A549 (cell line): ENCODE measurements at regions not wholly inside any gene's neighbourhood (a gene's known extent, or its start where the extent isn't known, plus 50 kb on each side); places are given as distances from the start of the nearest gene placed in this dataset.

Experiments used
- ATAC-seq, 2 experiments: fragments of 200-7000 bp in 1 of 2; fragments of >200 bp in 1 of 2; cut with Nextera tagmentation in 1 of 2; cut with Tn5 transposase in 1 of 2; 3 replicates each; pipeline versions ENCODE4 v1.8.0 to v1.9.1; 2018 to 2020; ENCODE audit warnings: mild to moderate bottlenecking in 1 of 2, moderate library complexity in 1 of 2
- CTCF ChIA-PET: fragments of 300-600 bp; sonication (Branson Sonifier 250); formaldehyde crosslinking; extraction: SDS; loops from one replicate; lab custom pipeline; 2021; ENCODE audit warnings: antibody characterized with exemption, inconsistent platforms; lab: Yijun Ruan, JAX
- POLR2A ChIA-PET: fragments of 350-600 bp; formaldehyde crosslinking; extraction: SDS; loops from one replicate; lab custom pipeline; 2021; ENCODE audit warnings: antibody characterized with exemption, inconsistent platforms; lab: Yijun Ruan, JAX
- DNase-seq, 2 experiments: peaks; one replicate each; pipeline versions ENCODE4 v3.0.0 to v3.0.0-alpha.2; 2011 to 2016; ENCODE audit warnings: low read depth in 1 of 2, low spot score in 1 of 2
- FAIRE-seq: peaks from 2 replicates; lab custom pipeline; 2011; peaks lifted over from hg19 to GRCh38; lab: Jason Lieb, UNC
- H3K27ac ChIP-seq, 2 experiments: fragments of >200 bp; sonication (Bioruptor Twin); formaldehyde crosslinking; 3 replicates each; pipeline ENCODE4 v1.5.1; 2016 to 2017
- H3K4me1 ChIP-seq: fragments of >200 bp; sonication (Bioruptor Twin); formaldehyde crosslinking; 3 replicates; pipeline ENCODE4 v1.6.1; 2016
- H3K4me2 ChIP-seq: fragments of >200 bp; sonication (Bioruptor Twin); formaldehyde crosslinking; 3 replicates; pipeline ENCODE4 v1.6.1; 2016
- H3K4me3 ChIP-seq: fragments of >200 bp; sonication (Bioruptor Twin); formaldehyde crosslinking; 3 replicates; pipeline ENCODE4 v1.5.1; 2016
- H3K9me3 ChIP-seq: fragments of >200 bp; sonication (Bioruptor Twin); formaldehyde crosslinking; 3 replicates; pipeline ENCODE4 v1.6.1; 2016
- BHLHE40 ChIP-seq: IDR thresholded peaks from 2 replicates; pipeline ENCODE4 v1.6.1; 2012; ENCODE audit warnings: low read depth, low read length, inconsistent platforms
- CBX8 ChIP-seq: fragments of 200-600 bp; sonication (generic); IDR thresholded peaks from 2 replicates; pipeline ENCODE4 v1.6.1; 2016
- CHD2 ChIP-seq: fragments of 150-350 bp; IDR thresholded peaks from 2 replicates; pipeline ENCODE4 v1.6.1; 2014; ENCODE audit warnings: low read length; ENCODE audit not compliant: partially characterized antibody
- EHF ChIP-seq: fragments of 250-450 bp; sonication (Bioruptor Pico); IDR thresholded peaks from 2 replicates; pipeline ENCODE4 v1.5.0; 2020; ENCODE audit warnings: mild to moderate bottlenecking
- ESRRA ChIP-seq: fragments of 150-350 bp; IDR thresholded peaks from 2 replicates; pipeline ENCODE4 v1.6.1; 2014; ENCODE audit warnings: mild to moderate bottlenecking, low read length, borderline replicate concordance
- FOSL2 ChIP-seq, 2 experiments: fragments of 450-650 bp in 1 of 2; fragments of >200 bp in 1 of 2; sonication (Bioruptor Twin) in 1 of 2; formaldehyde crosslinking; IDR thresholded peaks; 2 replicates each; pipeline versions ENCODE4 v1.5.0 to v1.6.1; 2016 to 2020; ENCODE audit warnings: mild to moderate bottlenecking in 1 of 2, moderate library complexity in 1 of 2
- FOXS1 ChIP-seq: fragments of 250-450 bp; sonication (Bioruptor Pico); IDR thresholded peaks from 2 replicates; pipeline ENCODE4 v1.5.0; 2020; ENCODE audit warnings: mild to moderate bottlenecking, moderate library complexity
- HOXB13 ChIP-seq: fragments of 250-450 bp; sonication (Bioruptor Pico); IDR thresholded peaks from 2 replicates; pipeline ENCODE4 v1.5.0; 2020; ENCODE audit warnings: low read depth, mild to moderate bottlenecking, moderate library complexity
- JUNB ChIP-seq: fragments of >200 bp; sonication (Bioruptor Twin); formaldehyde crosslinking; IDR thresholded peaks from 2 replicates; pipeline ENCODE4 v1.6.1; 2016
- KDM1A ChIP-seq: fragments of 200-600 bp; sonication (generic); IDR thresholded peaks from 2 replicates; pipeline ENCODE4 v1.6.1; 2016; ENCODE audit warnings: low read depth, mild to moderate bottlenecking
- MAFK ChIP-seq: fragments of 450-650 bp; IDR thresholded peaks from 2 replicates; pipeline ENCODE4 v1.6.1; 2014; ENCODE audit not compliant: partially characterized antibody
- NFE2L2 ChIP-seq: fragments of 150-350 bp; conservative IDR thresholded peaks from 2 replicates; pipeline ENCODE4 v1.6.1; 2014; ENCODE audit warnings: low read length
- NPAS2 ChIP-seq: fragments of 250-450 bp; sonication (Bioruptor Pico); IDR thresholded peaks from 2 replicates; pipeline ENCODE4 v1.8.0; 2022; ENCODE audit warnings: mild to moderate bottlenecking, moderate library complexity, borderline replicate concordance
- POLR2AphosphoS2 ChIP-seq: conservative IDR thresholded peaks from 2 replicates; pipeline ENCODE4 v1.6.1; 2012; ENCODE audit warnings: low read length, improper control_type of control experiment, inconsistent platforms
- TP53 ChIP-seq: fragments of 250-450 bp; sonication (Bioruptor Pico); IDR thresholded peaks from 2 replicates; pipeline ENCODE4 v1.5.0; 2021; ENCODE audit warnings: mild to moderate bottlenecking, moderate library complexity
- ZFP36 ChIP-seq: fragments of 450-650 bp; IDR thresholded peaks from 2 replicates; pipeline ENCODE4 v1.6.1; 2014; ENCODE audit warnings: borderline replicate concordance; ENCODE audit not compliant: partially characterized antibody
- ZSCAN20 ChIP-seq: fragments of 250-450 bp; sonication (Bioruptor Pico); IDR thresholded peaks from 2 replicates; pipeline ENCODE4 v1.8.0; 2022; ENCODE audit warnings: mild to moderate bottlenecking, moderate library complexity
- WGBS: methylation state at CpG from one replicate; pipeline ENCODE4 v1.1.6; 2017; ENCODE audit errors: missing lambda C conversion rate; 5-methylcytosine and 5-hydroxymethylcytosine counted together

- no peaks in the 10 kb centered on the region for H3K9me3 ChIP-seq
- CTCF ChIA-PET, result interaction anchor here (0.6 to 0.8 kb wide), 3 partner anchors 23 to 58 kb away, joined by 3 read pairs; no protein-coding TSS in a partner anchor
- no peak for TF ChIP-seq ESRRA
- peak; percentile 29 for TF ChIP-seq MAFK
- TF ChIP-seq NPAS2 (CRISPR knock-in tag), result no peak
- TF ChIP-seq, all 56 proteins: peak for 1
- FAIRE-seq, result no peak
- no peak for DNase-seq
- Histone ChIP-seq H3K4me2 (no peak overlapping the region), H3K4me1 (peaks cover 29% of the 10 kb centered on the region), H3K4me3 (no peak overlapping the region), H3K27ac (peak overlapping the region; percentile 74 to 87; a peak in 5 of 6 replicates)
- no peak for ATAC-seq
- POLR2A ChIA-PET, result no interaction called here
- 71% methylated on average over 2 of the region's 2 CpGs for WGBS
Observed at GRCh38 chr2:236711440-236711839, 141.8 kb downstream of the ACKR3 start.

GRCh38 chr2:236712304-236712703 lies 142.7 kb downstream of the ACKR3 start:
- ChIA-PET CTCF (no interaction called here), POLR2A (no interaction called here)
- DNase-seq, result peak in 1 of 2 experiments; percentile 16
- no peaks in the 10 kb centered on the region for H3K9me3 ChIP-seq
- H3K4me3 ChIP-seq, result no peak overlapping the region
- H3K27ac ChIP-seq, result peak overlapping the region; percentile 74 to 87
- no peak for FAIRE-seq
- peak overlapping the region; percentile 26; the same call in 1 of the 3 replicates for H3K4me2 ChIP-seq
- whole genome bisulfite sequencing, result 82% methylated on average over 1 of the region's 1 CpG
- H3K4me1 ChIP-seq, result peaks cover 29% of the 10 kb centered on the region
- TF ChIP-seq NFE2L2, result peak; percentile 94
- no peak for TF ChIP-seq FOSL2 (IDR thresholded peaks at IDR 0.05)
- TF ChIP-seq FOSL2 (CRISPR knock-in tag; IDR thresholded peaks at IDR 0.05), result no peak
- no peak for TF ChIP-seq KDM1A
- TF ChIP-seq MAFK, result peak; percentile 96
- ATAC-seq, result no peak

GRCh38 chr2:236712961-236713673 lies 143.5 kb downstream of the ACKR3 start:
- no peak overlapping the region for H3K4me2 ChIP-seq
- no peak for TF ChIP-seq EHF
- no peak for TF ChIP-seq FOXS1 (CRISPR knock-in tag)
- no peak for TF ChIP-seq BHLHE40
- TF ChIP-seq ZSCAN20 (CRISPR knock-in tag), result no peak
- no peak for TF ChIP-seq JUNB
- no peak for TF ChIP-seq MAFK
- TF ChIP-seq, all 56 proteins: peak for 0
- FAIRE-seq (no peak), ATAC-seq (no peak), DNase-seq (no peak)
- no peak overlapping the region for H3K4me3 ChIP-seq
- POLR2A ChIA-PET, result no interaction called here
- CTCF ChIA-PET, result interaction anchor here (1.2 kb wide), 1 partner anchor 30 kb away, joined by 3 read pairs; no protein-coding TSS in a partner anchor
- peak overlapping the region; percentile 74 to 87 for H3K27ac ChIP-seq
- peaks cover 35% of the 10 kb centered on the region for H3K4me1 ChIP-seq
- 92% methylated on average over 8 of the region's 8 CpGs for WGBS
- no peaks in the 10 kb centered on the region for H3K9me3 ChIP-seq

- no peak overlapping the region for H3K4me2 ChIP-seq
- H3K4me3 ChIP-seq, result no peak overlapping the region
- 50% methylated on average over 5 of the region's 5 CpGs for WGBS
- H3K9me3 ChIP-seq, result no peaks in the 10 kb centered on the region
- peak overlapping the region; percentile 10 to 87; a peak in 4 of 6 replicates for H3K27ac ChIP-seq
- peak in 1 of 2 experiments; percentile 14 for DNase-seq
- ChIA-PET POLR2A (no interaction called here), CTCF (interaction anchor here (1.2 kb wide), 1 partner anchor 29 kb away, joined by 3 read pairs; no protein-coding TSS in a partner anchor)
- no peak for FAIRE-seq
- H3K4me1 ChIP-seq, result peaks cover 38% of the 10 kb centered on the region
- TF ChIP-seq CHD2, result no peak
- no peak for TF ChIP-seq KDM1A
- no peak for TF ChIP-seq CBX8
- TF ChIP-seq JUNB, result no peak
- no peak for TF ChIP-seq POLR2AphosphoS2
- no peak for TF ChIP-seq ZSCAN20 (CRISPR knock-in tag)
- no peak for TF ChIP-seq TP53 (CRISPR knock-in tag)
- no peak for TF ChIP-seq HOXB13
- no peak for TF ChIP-seq MAFK
- TF ChIP-seq ZFP36, result no peak
- TF ChIP-seq NFE2L2, result no peak
- peak; percentile 37 to 38; a peak in 3 of 6 replicates for ATAC-seq
Observed at GRCh38 chr2:236714080-236714479, 144.5 kb downstream of the ACKR3 start.
